ENCODE measurements at regions not wholly inside any gene's neighbourhood (a gene's known extent, or its start where the extent isn't known, plus 50 kb on each side); places are given as distances from the start of the nearest gene placed in this dataset.

DNA sequence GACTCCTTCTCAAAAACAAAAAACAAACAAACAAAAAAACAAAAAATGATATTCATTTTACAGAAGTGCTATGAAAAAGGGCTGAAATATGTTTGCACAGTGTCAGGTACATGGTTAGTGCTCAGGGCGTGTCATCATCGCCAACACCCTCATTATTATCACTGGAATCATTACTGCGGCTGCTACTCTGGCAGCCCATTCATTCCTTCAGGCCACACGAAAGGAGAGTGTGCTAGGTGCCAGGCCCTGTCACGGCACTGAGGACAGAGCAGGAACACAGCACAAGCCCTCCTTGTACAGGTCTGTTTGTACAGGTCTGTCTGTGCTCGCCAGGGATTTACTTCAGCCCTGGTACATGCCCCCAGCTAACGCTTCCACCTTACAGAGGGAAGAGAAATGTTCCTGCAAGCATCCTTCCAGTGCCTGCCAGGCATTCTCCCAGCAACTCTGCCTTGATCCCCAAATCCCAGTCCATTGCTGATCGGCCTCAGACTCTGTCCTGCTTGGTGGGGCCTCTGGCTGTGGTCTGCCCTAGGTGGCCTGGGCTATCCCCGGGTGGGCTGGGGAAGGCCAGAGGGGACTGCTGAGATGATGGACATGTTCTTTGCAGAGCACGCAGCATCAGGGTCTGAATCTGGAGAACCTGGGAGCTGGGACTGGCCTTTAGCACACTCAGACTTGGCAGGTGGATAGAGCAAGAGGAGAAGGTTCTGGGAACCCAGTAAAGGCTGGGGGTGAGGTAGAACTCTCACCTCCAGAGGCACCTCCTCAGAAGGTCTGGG lies 210.7 kb downstream of the URI1 start:
- DNase-seq (ENCODE audit: low read depth in 3 of 3): no peak

DNA sequence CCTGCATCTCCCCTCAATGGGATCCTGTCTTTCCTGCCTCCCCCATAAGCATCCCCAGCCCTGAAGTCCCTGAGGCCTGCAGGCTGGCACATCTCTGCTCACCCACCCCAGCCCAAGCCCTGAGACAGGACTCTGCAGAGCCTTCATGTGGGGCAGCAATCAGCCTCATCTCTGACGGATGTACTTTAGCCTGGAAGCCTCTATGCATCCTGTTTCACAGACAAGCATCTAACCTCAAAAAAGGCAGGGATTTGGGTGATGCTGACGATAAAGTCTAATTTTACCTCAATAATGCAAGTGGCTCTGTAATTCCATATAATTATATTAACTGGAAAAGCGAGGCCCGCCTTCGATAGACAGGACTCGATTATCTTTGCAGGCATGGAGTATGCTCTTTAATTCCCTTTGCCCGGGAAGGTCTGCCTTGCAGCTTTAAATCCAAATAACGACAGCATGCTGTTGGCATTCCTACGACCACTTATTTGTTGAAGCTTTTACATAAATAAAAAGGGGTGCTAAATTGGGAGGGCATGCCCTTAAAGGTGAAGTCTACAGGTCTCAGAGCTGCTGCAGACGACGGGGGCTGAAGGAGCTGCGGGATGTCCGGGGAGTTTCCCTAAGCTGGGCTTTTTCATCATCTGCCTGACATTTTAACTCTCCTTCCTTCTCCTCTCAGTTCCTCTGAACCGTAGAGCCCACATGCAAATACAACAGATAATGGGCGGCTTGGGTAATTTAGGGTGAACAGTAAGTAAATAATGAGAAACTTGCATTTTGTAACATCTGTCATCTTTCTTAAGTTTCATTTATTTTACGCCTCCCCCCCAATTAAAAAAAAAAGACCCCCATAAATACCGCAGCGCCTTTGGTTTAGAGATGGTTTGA lies 211.5 kb downstream of the URI1 start:
- DNase-seq (ENCODE audit: low read depth in 3 of 3): no peak

DNA sequence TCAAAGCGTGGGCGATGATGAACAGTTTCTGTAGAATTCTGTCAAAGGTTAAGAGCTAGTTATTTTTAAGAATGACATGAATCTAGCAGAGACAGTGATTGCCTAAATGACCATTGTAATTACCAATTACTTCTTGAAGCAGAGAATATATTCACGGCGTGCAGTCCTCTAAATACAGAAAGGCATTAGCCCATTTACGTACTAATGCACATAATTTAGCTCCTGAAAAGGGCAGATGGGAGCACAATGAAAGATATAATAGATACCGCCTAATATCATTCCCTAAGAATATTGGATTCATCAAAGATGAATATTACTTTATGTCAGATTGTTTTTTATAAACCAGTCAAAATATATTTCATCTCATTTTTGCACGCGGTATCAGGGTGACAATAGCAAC lies 212.4 kb downstream of the URI1 start:
- no peak for DNase-seq (ENCODE audit: low read depth in 3 of 3)

- DNase-seq (ENCODE audit: low read depth in 3 of 3): no peak
These were observed 213.6 kb downstream of the URI1 start for GRCh38 chr19:30155381-30156200.

DNA sequence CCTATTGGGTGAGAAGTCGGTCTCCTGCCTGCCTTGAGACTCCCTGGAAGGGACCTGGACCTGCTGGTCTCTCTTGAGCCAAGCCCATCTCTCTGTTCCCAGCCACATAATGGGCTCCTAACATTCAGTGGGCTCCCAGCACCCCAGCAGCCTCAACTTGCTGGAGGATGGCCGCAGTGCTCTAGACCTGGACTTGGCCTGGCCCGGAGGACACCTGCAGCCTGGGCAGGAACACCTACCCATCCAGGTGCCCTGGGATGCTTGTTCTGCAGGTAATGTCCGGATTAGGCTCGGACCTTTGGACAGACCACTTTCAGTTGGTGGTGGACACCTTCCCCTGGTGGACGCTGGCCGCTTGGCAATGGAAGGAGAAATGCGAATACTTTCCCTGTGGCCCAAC lies 214.6 kb downstream of the URI1 start:
- no peak for DNase-seq (ENCODE audit: low read depth in 3 of 3)

DNA sequence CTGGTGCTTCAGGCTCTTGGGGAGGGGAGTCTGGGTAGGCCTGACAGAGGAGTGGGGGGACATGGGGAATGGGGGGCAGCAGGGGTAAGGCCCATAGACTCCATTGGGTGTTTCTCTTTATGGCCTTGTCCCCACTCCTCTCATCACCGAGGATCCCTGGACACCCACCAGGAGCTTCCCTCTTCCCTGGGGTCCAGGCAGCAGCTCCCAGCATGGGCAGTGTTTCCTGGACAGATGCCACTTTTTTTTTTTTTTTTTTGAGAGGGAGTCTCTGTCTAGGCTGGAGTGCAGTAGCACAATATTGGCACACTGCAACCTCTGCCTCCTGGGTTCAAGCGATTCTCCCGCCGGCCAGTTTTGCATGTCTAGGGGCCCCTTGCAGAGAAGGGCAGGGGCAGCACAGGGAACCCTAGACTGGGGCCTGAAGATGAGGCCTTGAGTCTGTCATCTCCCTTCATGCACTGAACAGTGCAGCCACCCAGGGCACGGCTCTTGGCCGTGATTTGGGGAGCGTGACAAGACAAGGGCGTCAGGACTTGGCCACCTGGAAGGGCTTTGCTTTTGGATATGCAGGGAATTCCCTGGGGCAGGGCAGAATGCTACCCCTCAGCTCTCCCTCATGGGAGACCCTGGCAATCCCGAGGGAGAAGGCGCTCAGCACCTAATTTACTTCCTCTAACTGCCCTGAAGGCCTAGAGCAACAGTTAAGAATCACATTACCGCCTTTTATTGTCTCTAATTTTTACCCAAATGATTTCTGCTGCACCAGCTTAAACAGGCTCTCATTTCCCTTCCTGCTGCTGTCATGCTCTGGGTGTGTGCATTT lies 213.9 kb upstream of the ZNF536 start:
- DNase-seq (ENCODE audit: low read depth in 3 of 3): no peak

DNA sequence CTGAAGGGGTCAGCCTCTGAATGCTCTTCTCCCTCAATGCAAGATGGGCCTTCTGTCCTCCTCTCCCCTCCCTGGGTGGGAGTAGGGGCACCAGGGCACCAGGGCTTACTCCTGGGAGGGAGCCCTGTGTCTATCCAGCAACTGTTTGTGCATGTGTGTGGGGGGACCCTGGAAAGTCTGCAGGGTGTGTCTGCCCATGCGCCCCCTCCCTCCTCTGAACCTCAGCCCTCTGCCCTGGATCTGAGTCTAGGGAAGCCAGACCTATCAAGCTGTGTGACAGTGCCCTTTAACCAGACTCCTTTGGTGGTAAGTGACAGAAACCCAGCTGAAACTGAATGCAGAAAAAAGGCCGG lies 213.3 kb upstream of the ZNF536 start:
- no peak for DNase-seq (ENCODE audit: low read depth in 3 of 3)

DNA sequence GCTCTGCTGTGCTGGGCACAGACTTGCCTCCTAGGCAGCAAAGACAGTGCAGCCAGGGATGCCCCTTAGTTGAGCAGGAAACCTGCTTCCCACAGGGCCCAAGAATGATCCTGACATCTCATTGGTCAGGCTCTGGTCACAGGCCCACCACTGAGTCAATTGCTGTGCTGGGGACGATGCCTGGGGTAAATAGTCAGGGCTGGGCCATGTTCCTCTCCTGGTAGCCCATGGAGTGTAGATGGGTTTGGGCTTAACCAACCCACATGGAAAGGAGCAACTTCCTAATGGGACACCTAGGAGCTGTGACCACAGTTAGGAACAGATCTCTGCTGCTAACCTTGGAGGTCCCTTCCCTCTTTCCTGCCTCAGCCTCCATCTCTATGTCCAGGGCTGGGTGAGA lies 212.5 kb upstream of the ZNF536 start:
- DNase-seq (ENCODE audit: low read depth in 3 of 3): no peak

GRCh38 chr19:30160426-30160825 lies 211.8 kb upstream of the ZNF536 start:
- no peak for DNase-seq (ENCODE audit: low read depth in 3 of 3)

DNA sequence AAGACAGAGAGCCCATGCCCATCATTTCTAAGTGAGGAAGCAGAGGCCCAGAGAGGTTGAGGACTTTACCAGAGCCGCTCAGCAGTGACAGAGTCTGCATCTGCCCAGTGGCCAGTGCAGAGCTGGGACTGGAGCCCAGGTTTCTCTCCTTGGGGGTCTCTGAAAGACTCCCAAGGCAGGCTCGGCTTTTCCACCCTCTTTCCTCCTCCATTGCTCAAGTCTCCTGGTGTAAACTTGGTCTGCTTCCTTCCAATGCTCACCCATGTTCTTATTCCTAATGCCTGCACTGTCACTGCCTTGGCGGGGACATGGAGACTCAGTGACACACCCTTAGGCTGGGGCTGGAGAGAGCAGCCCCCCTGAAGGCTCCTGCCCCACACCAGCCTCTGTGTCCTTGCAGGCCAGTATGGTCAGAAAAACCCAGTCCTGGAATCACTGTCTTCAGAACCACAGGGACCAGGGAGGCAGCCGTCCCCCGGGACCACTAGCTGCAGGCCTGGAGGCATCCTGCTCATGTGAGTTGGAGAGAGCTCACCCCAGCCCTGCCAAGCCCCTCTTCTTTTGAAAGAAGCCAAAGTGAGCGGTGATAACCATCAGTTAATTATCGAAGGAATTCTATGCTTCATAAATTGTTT lies 211.0 kb upstream of the ZNF536 start:
- no peak for DNase-seq (ENCODE audit: low read depth in 3 of 3)

DNA sequence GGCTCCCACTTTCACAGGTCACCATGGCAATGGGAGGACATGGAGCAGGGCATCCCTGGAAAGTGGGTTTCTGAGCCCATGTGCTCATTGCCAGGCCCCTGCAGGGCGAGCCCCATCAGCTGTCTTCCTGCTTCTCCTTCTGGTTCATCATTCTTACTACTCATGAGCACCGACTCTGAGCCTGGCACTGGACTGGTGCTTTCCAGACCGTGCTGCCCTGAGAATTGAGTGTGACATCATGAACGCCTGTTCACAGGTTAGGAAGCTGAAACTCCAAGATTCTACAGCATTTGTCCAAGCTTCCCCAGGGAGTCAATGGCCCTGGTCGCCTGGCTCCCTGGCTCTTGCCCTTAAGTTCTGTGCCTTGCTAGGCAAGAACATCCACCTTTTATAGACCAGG lies 210.4 kb upstream of the ZNF536 start:
- DNase-seq (ENCODE audit: low read depth in 3 of 3): no peak

GRCh38 chr19:30162718-30163117 lies 209.5 kb upstream of the ZNF536 start:
- DNase-seq (ENCODE audit: low read depth in 3 of 3): no peak

DNA sequence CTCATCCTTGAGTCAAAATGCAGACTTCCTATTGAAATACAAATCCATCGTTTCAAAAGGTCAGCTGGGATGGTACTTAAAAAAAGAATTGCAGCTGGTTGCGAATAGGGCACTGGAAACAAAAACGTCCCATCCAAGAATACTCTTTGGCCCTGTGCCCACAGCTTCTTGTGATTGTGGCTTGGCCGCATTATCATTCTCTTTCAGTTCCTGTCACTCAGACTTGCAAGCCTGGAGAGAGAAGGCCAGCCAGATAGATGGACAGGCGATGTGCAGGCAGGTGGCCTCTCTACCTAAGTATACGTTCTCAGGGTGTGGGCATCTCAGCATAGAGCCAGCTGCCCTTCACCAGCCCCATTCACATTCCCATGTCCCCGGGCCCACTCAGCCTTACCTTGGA lies 208.5 kb upstream of the ZNF536 start:
- DNase-seq (ENCODE audit: low read depth in 3 of 3): no peak

- no peak for DNase-seq (ENCODE audit: low read depth in 3 of 3)
These were observed 206.9 kb upstream of the ZNF536 start for GRCh38 chr19:30165228-30165813.

DNA sequence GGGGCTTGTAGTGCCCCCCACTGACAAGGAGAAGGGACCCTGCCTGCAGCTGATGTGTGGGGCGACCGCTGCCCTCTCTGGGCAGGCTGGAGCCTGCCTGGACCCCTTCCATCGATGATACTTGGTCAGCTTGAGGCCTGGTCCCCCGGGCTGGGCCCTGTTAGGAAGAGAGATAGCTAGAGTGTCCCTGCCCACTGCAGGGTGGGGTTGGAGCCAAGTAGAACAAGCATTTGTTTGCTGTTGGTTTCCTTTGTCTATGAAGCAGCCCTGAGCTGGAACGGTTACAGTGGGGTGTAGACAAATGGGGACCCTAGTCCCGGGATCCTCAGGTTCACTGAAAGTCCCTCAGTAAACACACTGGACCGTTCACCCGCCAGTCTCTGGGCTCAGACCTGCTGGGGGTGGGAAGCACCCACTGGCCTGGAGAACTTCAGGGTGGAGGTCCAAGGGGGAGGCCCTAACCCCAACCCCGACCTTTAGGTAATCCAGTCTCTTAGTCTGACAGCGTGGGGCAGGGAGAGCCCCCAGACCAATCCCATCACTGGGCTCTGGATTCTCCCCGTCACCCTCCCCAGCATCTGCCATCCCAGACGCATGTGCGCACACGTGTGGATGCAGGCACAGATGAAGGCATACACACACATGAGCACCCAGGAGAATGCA lies 204.8 kb upstream of the ZNF536 start:
- no peak for DNase-seq (ENCODE audit: low read depth in 3 of 3)

DNA sequence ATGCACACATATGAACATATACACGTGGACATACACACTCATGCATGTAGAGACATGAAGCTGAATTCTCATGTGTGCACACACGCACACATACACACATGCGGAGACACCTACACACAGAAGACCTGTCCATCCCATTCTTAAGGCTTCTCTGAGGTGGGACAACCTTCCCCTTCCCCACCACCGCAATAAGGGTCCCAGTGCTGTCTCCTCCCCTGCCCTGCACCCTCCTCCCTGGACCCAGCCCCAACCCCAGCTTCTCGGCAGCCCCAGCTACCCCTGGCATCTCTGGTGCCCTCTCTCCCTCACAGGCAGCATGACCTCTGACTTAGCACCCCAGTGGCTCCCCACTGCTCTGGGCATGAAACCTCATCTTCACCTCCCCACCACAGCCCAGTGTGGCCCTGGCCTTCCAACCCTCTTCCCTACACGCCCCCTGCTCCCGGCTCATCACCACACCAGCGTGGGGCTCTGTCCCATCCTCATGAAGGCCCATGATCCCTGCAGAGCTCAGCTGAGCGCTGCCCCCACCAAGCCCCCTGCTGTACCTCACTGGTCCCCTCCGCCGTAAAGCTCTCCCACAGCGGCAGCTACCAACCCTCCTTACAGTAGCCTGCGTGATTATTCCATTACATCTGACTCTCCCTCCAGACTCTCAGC lies 204.1 kb upstream of the ZNF536 start:
- no peak for DNase-seq (ENCODE audit: low read depth in 3 of 3)

DNA sequence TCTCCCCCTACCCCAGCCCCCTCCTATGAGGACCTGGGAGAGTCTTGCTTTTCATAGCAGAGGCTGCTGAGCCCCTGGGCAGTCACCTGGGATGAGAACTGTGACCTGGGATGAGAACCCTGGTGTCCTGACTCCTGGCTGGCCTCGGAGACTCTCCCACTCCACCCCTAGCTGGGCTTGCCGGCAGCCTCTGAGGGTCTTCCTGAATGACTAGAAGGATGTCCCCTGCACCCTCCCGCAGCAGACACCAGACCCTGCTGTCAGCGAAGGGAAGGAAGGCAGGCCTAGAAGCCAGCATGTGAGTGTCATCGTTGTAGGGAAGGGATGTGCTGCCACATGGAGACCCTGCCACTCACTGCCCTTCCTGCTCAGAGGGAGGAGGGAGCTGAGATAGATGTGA lies 203.4 kb upstream of the ZNF536 start:
- no peak for DNase-seq (ENCODE audit: low read depth in 3 of 3)

- DNase-seq (ENCODE audit: low read depth in 3 of 3): no peak
These were observed 202.8 kb upstream of the ZNF536 start for GRCh38 chr19:30169196-30169900.

DNA sequence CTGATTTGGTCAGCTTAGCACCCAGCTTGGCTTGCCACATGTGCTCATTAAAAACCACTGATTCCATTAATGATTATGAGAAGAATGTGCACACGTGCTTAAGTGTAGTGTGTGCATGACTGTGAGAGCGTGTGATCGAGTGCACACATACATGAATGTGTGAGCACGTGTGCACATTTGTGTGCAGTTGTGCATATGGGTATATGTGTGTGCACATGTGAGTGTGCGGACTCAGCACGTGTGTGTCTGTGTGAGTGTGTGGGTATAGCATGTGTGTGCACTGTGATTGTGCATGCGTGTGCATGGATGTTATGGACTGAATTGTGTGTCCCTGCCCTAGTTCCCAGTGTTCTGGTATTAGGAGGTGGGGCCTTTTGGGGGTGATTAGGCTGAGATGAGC lies 202.1 kb upstream of the ZNF536 start:
- DNase-seq (ENCODE audit: low read depth in 3 of 3): no peak

All from stimulated activated CD4-positive, alpha-beta T cell treated with anti-CD3 and anti-CD28 coated beads, TNF-alpha, amount 100 ng/mL, for 48 hours (primary cell).